AG04449 (cell line): ENCODE measurements at regions not wholly inside any gene's neighbourhood (a gene's known extent, or its start where the extent isn't known, plus 50 kb on each side); places are given as distances from the start of the nearest gene placed in this dataset.
"Not testable (repeated sequence)": the region's sequence is repeated elsewhere in the genome, so short reads cannot be mapped to it uniquely, and the experiment has no call there.

Experiments
- CTCF ChIA-PET: fragments of 350-600 bp; formaldehyde crosslinking; extraction: SDS; loops from one replicate; lab custom pipeline; 2021; ENCODE audit warnings: antibody characterized with exemption; lab: Yijun Ruan, JAX
- POLR2A ChIA-PET: fragments of 400-600, 350-600 bp; formaldehyde crosslinking; extraction: SDS; loops from one replicate; lab custom pipeline; 2020; ENCODE audit warnings: antibody characterized with exemption, inconsistent platforms; lab: Yijun Ruan, JAX
- DNase-seq: peaks from one replicate; pipeline ENCODE4 v3.0.0-alpha.2; 2010; ENCODE audit warnings: low read depth, low spot score
- H3K4me3 ChIP-seq: 2 replicates; pipeline ENCODE4 v1.5.1; 2011; ENCODE audit warnings: low read depth, mild to moderate bottlenecking, control low read depth, low read length
- TF ChIP-seq, protein P1 (sequence below): IDR thresholded peaks from one replicate; pipeline ENCODE4 v1.5.1; 2011; ENCODE audit warnings: mild to moderate bottlenecking, moderate library complexity, low read length, control low read depth, inconsistent platforms; ENCODE audit not compliant: insufficient read depth; ENCODE audit errors: missing control alignments

- TF ChIP-seq, protein P1, sequence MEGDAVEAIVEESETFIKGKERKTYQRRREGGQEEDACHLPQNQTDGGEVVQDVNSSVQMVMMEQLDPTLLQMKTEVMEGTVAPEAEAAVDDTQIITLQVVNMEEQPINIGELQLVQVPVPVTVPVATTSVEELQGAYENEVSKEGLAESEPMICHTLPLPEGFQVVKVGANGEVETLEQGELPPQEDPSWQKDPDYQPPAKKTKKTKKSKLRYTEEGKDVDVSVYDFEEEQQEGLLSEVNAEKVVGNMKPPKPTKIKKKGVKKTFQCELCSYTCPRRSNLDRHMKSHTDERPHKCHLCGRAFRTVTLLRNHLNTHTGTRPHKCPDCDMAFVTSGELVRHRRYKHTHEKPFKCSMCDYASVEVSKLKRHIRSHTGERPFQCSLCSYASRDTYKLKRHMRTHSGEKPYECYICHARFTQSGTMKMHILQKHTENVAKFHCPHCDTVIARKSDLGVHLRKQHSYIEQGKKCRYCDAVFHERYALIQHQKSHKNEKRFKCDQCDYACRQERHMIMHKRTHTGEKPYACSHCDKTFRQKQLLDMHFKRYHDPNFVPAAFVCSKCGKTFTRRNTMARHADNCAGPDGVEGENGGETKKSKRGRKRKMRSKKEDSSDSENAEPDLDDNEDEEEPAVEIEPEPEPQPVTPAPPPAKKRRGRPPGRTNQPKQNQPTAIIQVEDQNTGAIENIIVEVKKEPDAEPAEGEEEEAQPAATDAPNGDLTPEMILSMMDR = no peak
- POLR2A ChIA-PET = no interaction called here
- CTCF ChIA-PET = no interaction called here
- H3K4me3 ChIP-seq = no peak overlapping the region
- DNase-seq = no peak
Measured at GRCh38 chr17:33868899-33869298, 386.2 kb upstream of the CCL2 start.

GRCh38 chr17:33870936-33871335 is 384.1 kb upstream of the CCL2 start:
- ChIA-PET CTCF (no interaction called here), POLR2A (no interaction called here)
- no peak for DNase-seq
- H3K4me3 ChIP-seq = no peak overlapping the region
- TF ChIP-seq, protein P1 = no peak

GRCh38 chr17:33871720-33872540 is 383.2 kb upstream of the CCL2 start:
- no peak overlapping the region for H3K4me3 ChIP-seq
- ChIA-PET POLR2A (no interaction called here), CTCF (no interaction called here)
- TF ChIP-seq, protein P1 = no peak
- DNase-seq = no peak

- TF ChIP-seq, protein P1 = no peak
- no peak for DNase-seq
- H3K4me3 ChIP-seq = no peak overlapping the region
- ChIA-PET POLR2A (no interaction called here), CTCF (no interaction called here)
Measured at GRCh38 chr17:33873201-33873617, 381.9 kb upstream of the CCL2 start.

- ChIA-PET CTCF (no interaction called here), POLR2A (no interaction called here)
- DNase-seq = no peak
- TF ChIP-seq, protein P1 = no peak
- H3K4me3 ChIP-seq = no peak overlapping the region
Measured at GRCh38 chr17:33874617-33875060, 380.4 kb upstream of the CCL2 start.

GRCh38 chr17:33875973-33876372 is 379.1 kb upstream of the CCL2 start:
- TF ChIP-seq, protein P1 = no peak
- ChIA-PET CTCF (no interaction called here), POLR2A (no interaction called here)
- DNase-seq = no peak
- no peak overlapping the region for H3K4me3 ChIP-seq

DNA sequence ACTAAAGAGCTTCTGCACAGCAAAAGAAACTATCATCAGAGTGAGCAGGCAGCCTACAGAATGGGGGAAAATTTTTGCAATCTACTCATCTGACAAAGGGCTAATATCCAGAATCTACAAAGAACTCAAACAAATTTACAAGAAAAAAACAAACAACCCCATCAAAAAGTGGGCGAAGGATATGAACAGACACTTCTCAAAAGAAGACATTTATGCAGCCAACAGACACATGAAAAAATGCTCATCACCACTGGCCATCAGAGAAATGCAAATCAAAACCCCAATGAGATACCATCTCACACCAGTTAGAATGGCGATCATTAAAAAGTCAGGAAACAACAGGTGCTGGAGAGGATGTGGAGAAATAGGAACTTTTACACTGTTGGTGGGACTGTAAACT is 372.8 kb upstream of the CCL2 start:
- DNase-seq, POLR2A ChIA-PET, CTCF ChIA-PET, H3K4me3 ChIP-seq: not testable (repeated sequence)

DNA sequence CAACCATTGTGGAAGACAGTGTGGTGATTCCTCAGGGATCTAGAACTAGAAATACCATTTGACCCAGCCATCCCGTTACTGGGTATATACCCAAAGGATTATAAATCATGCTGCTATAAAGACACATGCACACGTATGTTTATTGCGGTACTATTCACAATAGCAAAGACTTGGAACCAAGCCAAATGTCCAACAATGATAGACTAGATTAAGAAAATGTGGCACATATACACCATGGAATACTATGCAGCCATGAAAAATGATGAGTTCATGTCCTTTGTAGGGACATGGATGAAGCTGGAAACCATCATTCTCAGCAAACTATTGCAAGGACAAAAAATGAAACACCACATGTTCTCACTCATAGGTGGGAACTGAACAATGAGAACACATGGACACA is 372.4 kb upstream of the CCL2 start:
- CTCF ChIA-PET, H3K4me3 ChIP-seq, DNase-seq, POLR2A ChIA-PET: not testable (repeated sequence)
